GM21529 (cell line): ENCODE measurements at regions not wholly inside any gene's neighbourhood (a gene's known extent, or its start where the extent isn't known, plus 50 kb on each side); places are given as distances from the start of the nearest gene placed in this dataset.
A peak's percentile ranks its signal among the peaks of the same experiment; 100 is the strongest.

Experiments used
- ATAC-seq: cut with Tn5 transposase; IDR thresholded peaks from one replicate; pipeline ENCODE4 v1.9.1; 2021; ENCODE audit not compliant: unreplicated experiment

DNA sequence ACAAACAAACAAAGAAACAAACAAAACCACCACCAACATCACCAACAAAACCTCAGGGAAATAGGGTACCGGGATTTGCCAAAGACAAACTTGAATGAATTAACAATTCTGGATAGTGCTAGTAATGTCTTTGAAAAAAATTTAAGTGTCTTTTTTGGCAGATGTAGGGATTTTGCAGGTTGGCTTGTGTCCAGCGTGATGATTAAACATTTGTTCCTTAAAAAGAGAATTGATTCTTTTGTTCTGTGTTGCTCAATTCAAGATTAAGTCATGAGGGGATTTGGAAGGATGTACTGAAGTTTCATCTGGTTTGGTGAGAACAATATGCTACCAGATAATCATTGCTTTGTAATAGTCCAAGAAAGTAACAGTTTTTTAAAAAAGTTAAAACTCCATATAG lies 125.1 kb upstream of the HS3ST5 start:
- ATAC-seq, result no peak

DNA sequence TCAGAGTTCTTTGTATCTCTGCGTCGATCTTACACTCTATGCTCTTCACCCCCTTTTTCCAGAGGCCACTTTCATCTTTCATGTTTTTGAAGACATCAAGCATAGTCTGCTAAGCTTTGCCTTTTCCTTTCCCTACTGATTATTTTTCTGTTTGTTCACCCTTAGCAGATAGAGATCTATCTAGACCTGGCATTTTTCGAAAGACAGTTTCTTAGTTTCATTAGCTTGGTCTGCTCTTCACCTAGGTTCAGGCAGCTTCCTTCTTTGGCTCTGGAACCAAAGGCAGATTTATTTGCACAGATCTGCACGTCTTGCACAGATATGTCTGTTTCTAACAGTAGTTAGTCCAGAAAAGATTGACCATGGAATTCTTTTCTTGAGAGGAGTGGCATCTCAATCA lies 122.7 kb upstream of the HS3ST5 start:
- ATAC-seq, result no peak

DNA sequence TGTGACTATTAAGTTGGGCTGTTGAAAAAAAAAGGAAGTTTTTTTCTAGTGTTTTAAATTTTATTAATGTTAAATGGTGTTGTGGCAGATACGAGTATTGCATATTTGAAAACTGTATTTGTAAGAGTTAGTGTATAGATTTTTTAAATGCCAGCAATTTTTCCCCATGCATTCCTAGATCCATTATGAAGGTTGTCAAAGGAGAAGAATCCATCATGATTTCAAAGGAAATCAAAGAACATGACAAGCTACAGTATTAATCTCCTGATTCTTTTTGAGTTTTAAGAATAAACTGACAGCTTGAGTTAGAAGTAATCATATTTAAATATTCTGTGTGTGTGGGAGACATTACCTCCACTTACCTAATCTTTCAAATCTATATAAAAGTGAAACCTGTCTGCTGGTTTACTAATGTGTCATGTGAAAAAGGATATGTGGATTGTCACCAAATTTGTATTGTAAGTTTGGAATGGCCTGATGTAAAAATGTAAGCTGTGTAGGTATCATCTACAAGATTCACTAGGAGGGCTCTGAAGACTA lies 111.0 kb upstream of the HS3ST5 start:
- no peak for ATAC-seq

- no peak for ATAC-seq
These were observed 110.1 kb upstream of the HS3ST5 start for GRCh38 chr6:114452785-114453401.

DNA sequence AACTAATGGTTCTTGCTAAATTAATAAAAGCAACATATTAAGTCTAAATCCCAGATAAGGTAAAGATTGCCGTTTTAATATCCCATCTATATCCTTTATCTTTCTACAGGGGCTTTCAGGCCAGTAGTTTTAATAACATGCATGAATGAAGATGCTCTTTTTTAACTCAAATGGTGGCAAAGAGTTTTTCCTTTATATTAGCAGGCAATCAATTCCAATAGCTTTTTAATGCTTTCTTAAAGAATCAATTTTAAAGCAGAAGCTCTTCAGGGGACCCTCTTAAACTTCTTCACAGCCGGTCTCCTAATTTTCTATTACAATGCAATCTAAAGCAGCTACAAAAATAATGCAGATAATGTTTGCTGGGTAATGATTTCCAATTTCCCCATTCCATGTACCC lies 107.8 kb upstream of the HS3ST5 start:
- ATAC-seq, result no peak

DNA sequence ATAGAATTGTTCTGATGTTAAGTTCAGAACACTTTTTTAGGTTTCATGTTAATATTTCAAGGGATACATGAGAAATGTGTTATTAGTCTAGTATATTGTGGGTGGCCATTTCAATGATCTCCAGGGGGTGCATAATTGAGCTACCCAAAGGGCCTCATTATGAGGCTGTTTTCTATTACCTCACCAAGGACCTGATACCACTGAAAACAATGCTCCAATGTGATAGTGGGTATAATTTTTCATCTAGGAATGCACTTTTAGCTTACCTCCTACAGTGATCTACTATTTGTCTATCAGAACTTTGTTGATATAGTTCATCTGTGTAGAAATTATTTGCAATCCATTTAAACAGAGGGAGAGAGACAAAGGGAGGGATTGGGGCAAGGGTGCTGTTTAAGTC lies 106.8 kb upstream of the HS3ST5 start:
- no peak for ATAC-seq

GRCh38 chr6:114446342-114446741 lies 103.5 kb upstream of the HS3ST5 start:
- ATAC-seq, result no peak

DNA sequence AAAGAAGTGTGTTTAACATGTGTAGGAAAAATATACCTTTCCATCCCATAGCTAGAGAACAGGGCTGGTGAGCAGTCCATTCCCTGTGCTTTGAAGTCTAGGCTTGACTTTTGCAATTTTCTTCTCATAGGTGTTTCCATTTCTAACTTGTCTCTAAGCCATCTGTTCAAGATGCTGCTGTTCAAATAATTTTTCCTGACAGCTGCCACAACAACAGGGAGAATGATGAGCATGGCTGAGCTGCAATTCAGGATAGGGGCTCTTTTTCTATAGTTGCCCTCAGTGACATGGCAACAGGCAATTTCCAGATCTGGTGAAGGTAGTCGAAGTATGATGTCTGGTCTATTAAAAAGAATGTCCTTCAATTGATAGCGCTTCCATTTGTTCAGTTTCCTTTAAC lies 103.0 kb upstream of the HS3ST5 start:
- no peak for ATAC-seq

DNA sequence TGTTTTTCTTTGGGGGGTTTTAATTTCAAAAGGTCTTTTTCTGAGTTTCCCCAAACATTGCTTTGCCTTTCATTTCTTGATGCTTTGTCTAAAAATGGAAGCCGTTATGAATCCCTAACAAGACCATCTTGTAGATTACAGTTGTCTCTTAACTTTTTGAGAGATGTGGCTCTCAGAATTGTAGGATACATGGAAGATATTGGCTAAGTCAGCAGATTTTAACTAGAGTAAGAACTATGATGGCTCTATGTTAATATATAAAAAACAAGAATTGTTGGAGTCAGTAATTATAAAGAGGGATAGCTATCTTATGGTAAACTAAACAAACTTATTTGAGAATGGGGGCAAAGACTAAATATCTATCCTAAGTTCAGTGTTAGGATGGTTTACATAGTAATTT lies 96.6 kb upstream of the HS3ST5 start:
- no peak for ATAC-seq

GRCh38 chr6:114437235-114437634 lies 94.4 kb upstream of the HS3ST5 start:
- no peak for ATAC-seq

GRCh38 chr6:114436691-114437090 lies 93.9 kb upstream of the HS3ST5 start:
- no peak for ATAC-seq

DNA sequence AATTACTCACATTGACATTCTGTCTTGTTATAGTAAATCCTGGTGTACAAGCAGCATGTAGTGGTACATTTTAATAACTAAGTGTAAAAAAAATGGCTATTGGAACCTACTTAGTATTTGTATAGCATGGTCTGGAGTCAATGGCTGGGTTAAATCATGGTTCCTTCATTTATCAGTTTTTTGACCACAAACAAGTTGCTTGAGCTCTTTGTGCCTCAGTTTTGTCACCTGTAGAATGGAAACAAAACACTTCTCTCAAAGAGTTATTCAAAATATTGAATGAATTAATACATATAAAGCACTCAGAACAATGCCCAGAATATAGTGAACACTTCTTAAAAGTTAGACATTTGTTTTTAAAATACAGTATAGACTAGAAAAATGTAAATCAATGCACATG lies 93.2 kb upstream of the HS3ST5 start:
- no peak for ATAC-seq

DNA sequence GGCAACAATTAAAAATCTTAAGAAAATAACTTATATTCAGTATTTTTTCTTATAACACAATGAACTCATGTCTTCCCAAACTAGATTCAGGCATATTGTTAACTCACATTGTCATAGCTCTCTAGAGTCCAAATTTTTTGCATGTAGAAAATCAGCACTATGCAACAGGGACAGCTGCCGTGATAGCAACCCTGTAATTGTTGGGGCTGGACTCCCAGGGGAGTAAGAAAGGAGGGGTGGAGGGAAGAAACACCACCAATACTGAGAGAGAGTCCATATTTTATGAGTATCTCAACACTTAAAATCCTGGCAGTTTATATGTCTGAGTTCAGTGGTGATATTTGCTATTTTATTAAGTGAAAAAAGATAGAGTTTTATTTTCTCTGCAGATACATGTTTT lies 89.6 kb upstream of the HS3ST5 start:
- ATAC-seq, result no peak

DNA sequence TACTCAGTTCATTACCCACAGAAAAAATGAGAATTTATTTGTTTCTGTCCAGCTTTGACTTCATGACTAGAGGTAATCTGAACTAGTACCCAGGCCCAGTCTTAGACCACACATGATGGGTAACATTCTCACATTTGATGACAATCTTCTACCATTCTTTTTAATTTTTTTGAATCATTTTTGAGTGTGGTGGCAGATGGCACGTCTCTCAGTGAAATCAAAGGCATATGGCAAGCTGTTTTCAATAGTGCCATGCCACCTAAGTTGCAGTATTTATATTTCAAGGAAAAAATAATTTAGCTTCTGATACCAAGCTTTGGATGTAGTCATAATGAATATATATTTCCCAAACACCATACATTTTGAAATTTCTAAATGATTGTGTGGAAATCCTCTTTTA lies 88.8 kb upstream of the HS3ST5 start:
- no peak for ATAC-seq

- ATAC-seq, result no peak
These were observed 87.8 kb upstream of the HS3ST5 start for GRCh38 chr6:114430534-114431124.

GRCh38 chr6:114428341-114428740 lies 85.5 kb upstream of the HS3ST5 start:
- ATAC-seq, result no peak

DNA sequence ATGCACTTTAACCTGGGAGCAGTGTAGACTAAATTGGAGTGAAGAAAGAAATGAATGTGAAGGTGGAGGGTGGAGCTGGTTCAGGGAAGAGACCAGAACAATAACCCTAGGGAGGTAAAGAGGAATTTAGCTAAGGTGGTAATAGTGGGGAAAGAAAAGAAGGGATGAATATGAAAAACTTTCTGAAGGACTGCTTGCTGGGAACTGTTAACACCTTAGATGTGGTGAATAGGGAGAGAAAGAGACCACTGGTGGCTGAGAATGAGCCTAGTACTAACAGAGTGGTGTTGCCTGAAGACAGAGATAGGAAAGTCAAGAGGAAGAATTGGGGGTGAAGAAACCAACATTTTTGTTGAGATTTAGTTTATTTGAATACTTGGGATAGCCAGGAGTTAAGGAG lies 78.4 kb upstream of the HS3ST5 start:
- ATAC-seq, result no peak

GRCh38 chr6:114419175-114419574 lies 76.4 kb upstream of the HS3ST5 start:
- ATAC-seq, result peak; percentile 99

DNA sequence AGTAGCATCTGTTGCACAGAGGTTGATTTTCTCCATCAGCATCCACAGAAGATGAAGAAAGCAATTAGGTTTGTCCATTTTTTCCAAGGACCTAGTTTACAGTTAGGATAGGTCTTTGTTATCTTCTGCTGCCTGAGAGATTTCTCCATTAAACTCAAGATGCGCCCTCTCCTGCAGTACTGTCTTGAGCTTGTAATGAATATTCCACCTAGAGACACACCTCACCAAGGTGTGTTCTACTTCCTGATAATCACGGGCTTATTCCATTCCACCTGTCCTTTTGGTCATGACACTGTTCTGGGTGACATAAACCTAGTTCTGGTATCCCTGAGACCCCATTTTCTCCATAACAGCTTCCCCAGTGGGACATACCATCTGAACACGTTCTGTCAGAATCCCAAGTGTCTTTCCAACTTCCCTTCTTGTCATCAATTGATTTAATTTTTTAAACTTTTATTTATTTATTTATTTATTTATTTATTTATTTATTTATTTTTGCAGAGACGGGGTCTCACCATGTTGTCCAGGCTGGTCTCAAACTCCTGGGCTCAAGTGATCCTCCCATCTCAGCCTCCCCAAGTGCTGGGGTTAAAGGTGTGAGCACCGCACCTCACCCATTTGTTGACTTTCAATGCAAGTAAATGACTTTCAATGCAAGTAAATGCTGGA lies 75.6 kb upstream of the HS3ST5 start:
- no peak for ATAC-seq

GRCh38 chr6:114407426-114408035 lies 64.7 kb upstream of the HS3ST5 start:
- no peak for ATAC-seq

DNA sequence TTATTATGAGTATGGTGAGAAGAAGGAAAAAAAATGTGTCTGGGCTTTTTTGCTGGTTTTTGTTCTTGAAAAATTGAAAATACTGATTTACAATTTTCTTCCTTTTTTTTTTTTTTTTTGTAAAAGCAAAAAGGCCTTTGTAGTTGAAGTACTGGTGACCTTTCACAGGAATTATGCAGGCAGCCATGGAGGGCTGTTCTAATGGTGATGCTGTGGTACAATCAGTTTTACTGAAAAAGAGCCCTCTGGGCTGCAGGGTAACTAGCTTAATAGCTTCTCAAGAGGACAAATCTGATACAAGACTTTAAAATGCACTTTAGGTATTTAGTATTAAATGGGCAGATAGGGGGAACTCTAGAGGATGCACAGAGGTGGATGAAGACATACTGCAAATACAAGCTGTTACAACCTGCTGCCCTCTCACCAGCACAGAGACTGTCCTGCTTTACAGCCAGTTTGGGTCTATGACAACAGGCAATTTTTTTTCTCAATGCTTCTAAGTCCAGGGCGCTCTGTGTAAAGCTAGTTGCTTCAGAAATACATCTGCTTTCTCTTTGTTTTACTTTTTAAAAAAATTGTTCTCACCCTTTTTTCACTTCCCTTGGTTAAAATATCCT lies 61.6 kb upstream of the HS3ST5 start:
- no peak for ATAC-seq

DNA sequence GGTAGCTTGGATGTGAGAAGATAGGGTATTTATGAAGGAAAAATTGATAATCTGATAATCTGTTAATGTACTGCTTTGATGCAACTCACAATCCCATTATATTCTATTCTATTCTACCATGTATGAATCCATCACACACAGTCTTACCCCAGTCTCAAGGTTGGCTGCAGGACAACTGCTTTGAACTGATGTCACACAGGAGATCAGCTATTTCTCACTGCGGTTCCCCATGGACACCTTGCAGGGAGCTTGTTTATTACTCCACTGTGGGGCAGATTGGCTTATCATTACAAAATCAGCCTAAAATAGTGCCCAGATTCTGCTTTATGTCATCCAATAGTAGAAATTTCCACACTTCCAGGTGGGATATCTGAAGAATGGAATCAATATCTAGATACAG lies 61.0 kb upstream of the HS3ST5 start:
- ATAC-seq, result no peak
